Tibial artery (tissue), 4 donors: ENCODE measurements at regions not wholly inside any gene's neighbourhood (a gene's known extent, or its start where the extent isn't known, plus 50 kb on each side); places are given as distances from the start of the nearest gene placed in this dataset.

Experiments used
- DNase-seq, 2 donors: peaks; one replicate each; pipeline ENCODE4 v3.0.0-alpha.2; 2019
- H3K27ac ChIP-seq, 2 donors: fragments of 200-600 bp; sonication (generic) in 1 of 2; 1 replicate in 1 of 2; 2 replicates in 1 of 2; pipeline ENCODE4 v1.5.1; 2018 to 2019; ENCODE audit warnings: mild to moderate bottlenecking in 1 of 2
- H3K27me3 ChIP-seq, 2 donors: fragments of 200-600 bp; sonication (generic) in 1 of 2; one replicate each; pipeline versions ENCODE4 v1.5.1 to v1.6.0; 2016 to 2019
- H3K36me3 ChIP-seq, 3 donors: fragments of 200-600 bp; sonication (generic) in 2 of 3; one replicate each; pipeline ENCODE4 v1.5.1; 2016 to 2019; ENCODE audit warnings: mild to moderate bottlenecking in 2 of 3
- H3K4me1 ChIP-seq, 4 donors: fragments of 200-600 bp; sonication (generic) in 2 of 4; 1 replicate in 3 of 4; 2 replicates in 1 of 4; pipeline ENCODE4 v1.5.1; 2016 to 2019
- H3K4me3 ChIP-seq, 2 donors: fragments of 200-600 bp; sonication (generic) in 1 of 2; 1 replicate in 1 of 2; 2 replicates in 1 of 2; pipeline ENCODE4 v1.5.1; 2018 to 2019; ENCODE audit warnings: mild to moderate bottlenecking in 2 of 2
- H3K9me3 ChIP-seq, 3 donors: fragments of 200-600 bp; sonication (generic) in 1 of 3; one replicate each; pipeline ENCODE4 v1.5.1; 2016 to 2019
- CTCF ChIP-seq, 2 experiments: fragments of 200-600 bp in 1 of 2; fragments of 450-650 bp in 1 of 2; IDR thresholded peaks; one replicate each; pipeline ENCODE4 v1.5.1; 2017 to 2019; ENCODE audit warnings: antibody characterized with exemption in 2 of 2, mild to moderate bottlenecking in 1 of 2, moderate library complexity in 1 of 2
- intact Hi-C: fragments of 100-400 bp; cut with DNase I; formaldehyde crosslinking; loops from one replicate; pipeline ENCODE4 v1.15.0; 2023; ENCODE audit warnings: low total_unique reads

GRCh38 chr9:118156846-118157245 lies 452.6 kb downstream of the TLR4 start:
- Histone ChIP-seq H3K36me3 (no peaks in the 10 kb centered on the region), H3K27me3 (no peaks in the 10 kb centered on the region), H3K4me3 (no peak overlapping the region), H3K27ac (no peak overlapping the region), H3K9me3 (no peaks in the 10 kb centered on the region), H3K4me1 (no peaks in the 10 kb centered on the region)
- DNase-seq = no peak
- intact Hi-C loops = no loop called here
- no peak for TF ChIP-seq CTCF (IDR thresholded peaks at IDR 0.05)

GRCh38 chr9:118162716-118163115 lies 458.5 kb downstream of the TLR4 start:
- Histone ChIP-seq H3K36me3 (no peaks in the 10 kb centered on the region), H3K9me3 (no peaks in the 10 kb centered on the region), H3K27me3 (no peaks in the 10 kb centered on the region), H3K27ac (no peak overlapping the region), H3K4me1 (no peaks in the 10 kb centered on the region), H3K4me3 (no peak overlapping the region)
- intact Hi-C loops = no loop called here
- DNase-seq = no peak
- no peak for TF ChIP-seq CTCF (IDR thresholded peaks at IDR 0.05)

GRCh38 chr9:118163751-118164150 lies 459.5 kb downstream of the TLR4 start:
- no peaks in the 10 kb centered on the region for H3K27me3 ChIP-seq
- no peaks in the 10 kb centered on the region for H3K9me3 ChIP-seq
- no peak overlapping the region for H3K27ac ChIP-seq
- DNase-seq = no peak
- H3K4me3 ChIP-seq = no peak overlapping the region
- intact Hi-C loops = no loop called here
- H3K36me3 ChIP-seq = no peaks in the 10 kb centered on the region
- no peaks in the 10 kb centered on the region for H3K4me1 ChIP-seq
- TF ChIP-seq CTCF (IDR thresholded peaks at IDR 0.05) = no peak

GRCh38 chr9:118165451-118165850 lies 461.2 kb downstream of the TLR4 start:
- no peak for DNase-seq
- TF ChIP-seq CTCF (IDR thresholded peaks at IDR 0.05) = no peak
- H3K27me3 ChIP-seq = no peaks in the 10 kb centered on the region
- H3K36me3 ChIP-seq = no peaks in the 10 kb centered on the region
- H3K9me3 ChIP-seq = no peaks in the 10 kb centered on the region
- H3K4me3 ChIP-seq = no peak overlapping the region
- no peak overlapping the region for H3K27ac ChIP-seq
- peaks cover 0 to 3% (median 0%) of the 10 kb centered on the region in 4 donors for H3K4me1 ChIP-seq
- intact Hi-C loops = no loop called here

- Histone ChIP-seq H3K27ac (no peak overlapping the region), H3K36me3 (no peaks in the 10 kb centered on the region), H3K4me1 (peaks cover 0 to 3% (median 0%) of the 10 kb centered on the region in 4 donors), H3K9me3 (no peaks in the 10 kb centered on the region), H3K27me3 (no peaks in the 10 kb centered on the region), H3K4me3 (no peak overlapping the region)
- intact Hi-C loops = no loop called here
- TF ChIP-seq CTCF (IDR thresholded peaks at IDR 0.05) = peak; percentile 42 to 52
- no peak for DNase-seq
Observed at GRCh38 chr9:118170032-118170955, 466.1 kb downstream of the TLR4 start.
